ENCODE measurements at regions not wholly inside any gene's neighbourhood (a gene's known extent, or its start where the extent isn't known, plus 50 kb on each side); places are given as distances from the start of the nearest gene placed in this dataset.

DNA sequence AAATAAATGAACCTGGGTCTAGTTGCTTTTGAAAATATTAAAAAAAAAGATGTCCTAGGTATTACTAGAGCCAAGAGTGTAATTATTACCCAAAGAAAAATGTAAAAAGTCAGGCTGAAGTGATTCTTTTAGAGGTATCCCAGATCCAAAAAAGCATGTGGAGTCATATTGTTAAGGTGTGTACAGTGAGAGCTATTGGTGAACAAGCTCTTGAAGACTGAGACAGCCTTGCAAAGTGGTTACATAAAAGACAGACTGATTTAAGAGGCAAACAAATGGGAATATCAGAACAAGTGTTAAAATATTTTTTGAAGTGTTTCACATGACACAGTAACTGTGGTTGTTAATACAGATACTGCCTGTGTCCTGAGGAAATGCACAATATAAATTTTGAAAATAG is 624.5 kb downstream of the PLOD2 start (continued):
- TF ChIP-seq, protein P1, sequence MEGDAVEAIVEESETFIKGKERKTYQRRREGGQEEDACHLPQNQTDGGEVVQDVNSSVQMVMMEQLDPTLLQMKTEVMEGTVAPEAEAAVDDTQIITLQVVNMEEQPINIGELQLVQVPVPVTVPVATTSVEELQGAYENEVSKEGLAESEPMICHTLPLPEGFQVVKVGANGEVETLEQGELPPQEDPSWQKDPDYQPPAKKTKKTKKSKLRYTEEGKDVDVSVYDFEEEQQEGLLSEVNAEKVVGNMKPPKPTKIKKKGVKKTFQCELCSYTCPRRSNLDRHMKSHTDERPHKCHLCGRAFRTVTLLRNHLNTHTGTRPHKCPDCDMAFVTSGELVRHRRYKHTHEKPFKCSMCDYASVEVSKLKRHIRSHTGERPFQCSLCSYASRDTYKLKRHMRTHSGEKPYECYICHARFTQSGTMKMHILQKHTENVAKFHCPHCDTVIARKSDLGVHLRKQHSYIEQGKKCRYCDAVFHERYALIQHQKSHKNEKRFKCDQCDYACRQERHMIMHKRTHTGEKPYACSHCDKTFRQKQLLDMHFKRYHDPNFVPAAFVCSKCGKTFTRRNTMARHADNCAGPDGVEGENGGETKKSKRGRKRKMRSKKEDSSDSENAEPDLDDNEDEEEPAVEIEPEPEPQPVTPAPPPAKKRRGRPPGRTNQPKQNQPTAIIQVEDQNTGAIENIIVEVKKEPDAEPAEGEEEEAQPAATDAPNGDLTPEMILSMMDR (conservative IDR thresholded peaks at IDR 0.05; ENCODE audit: low read depth in 2 of 2), result no peak

DNA sequence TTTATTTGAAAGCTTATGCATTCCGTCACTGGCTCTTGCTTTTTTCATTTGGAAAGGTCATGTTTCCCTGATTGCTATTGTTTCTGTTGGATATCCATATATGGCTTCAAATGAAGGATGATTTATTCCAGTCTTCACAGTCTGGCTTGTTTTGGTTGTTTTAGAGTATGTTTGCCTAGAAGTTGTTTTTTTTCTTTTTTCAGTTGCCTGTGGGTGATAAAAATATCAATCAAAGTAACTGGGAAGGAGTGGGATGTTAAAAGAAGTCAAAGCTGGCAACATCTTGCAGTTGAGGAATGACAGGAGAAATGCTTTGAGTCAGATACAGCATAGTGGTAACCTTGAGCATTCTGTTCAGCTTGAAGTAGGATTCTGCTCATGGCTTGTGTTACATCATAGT is 610.5 kb downstream of the PLOD2 start:
- Histone ChIP-seq H3K4me2 (no peak overlapping the region), H3K27me3 (ENCODE audit: insufficient read depth) (no peaks in the 10 kb centered on the region), H2AFZ (no peak overlapping the region), H3K4me3 (no peak overlapping the region), H3K27ac (ENCODE audit: low read depth) (no peak overlapping the region), H3K4me1 (ENCODE audit: insufficient read depth) (no peaks in the 10 kb centered on the region), H3K36me3 (ENCODE audit: insufficient read depth) (no peaks in the 10 kb centered on the region), H4K20me1 (replicated peaks; ENCODE audit: insufficient read depth) (no peaks in the 10 kb centered on the region), H3F3A (replicated peaks; ENCODE audit: low read depth) (no peaks in the 10 kb centered on the region), H3K9me2 (ENCODE audit: insufficient read depth) (no peaks in the 10 kb centered on the region), H3K79me2 (replicated peaks; ENCODE audit: insufficient read depth) (no peaks in the 10 kb centered on the region)
- Mint-ChIP-seq H3K27ac (no peak overlapping the region), H3K4me3 (no peak overlapping the region), H3K36me3 (ENCODE audit: low read depth) (peaks cover 62% of the 10 kb centered on the region), H3K4me1 (peaks cover 25% of the 10 kb centered on the region), H3K9me3 (peaks cover 51% of the 10 kb centered on the region), H3K27me3 (ENCODE audit: insufficient read depth, low read depth, poor library complexity) (peaks cover 5% of the 10 kb centered on the region)
- TF ChIP-seq EZH2 (IDR thresholded peaks at IDR 0.05; ENCODE audit: low read depth, unreplicated experiment), result no peak
- no peak for TF ChIP-seq NANOG (IDR thresholded peaks at IDR 0.05; ENCODE audit: borderline replicate concordance)
- no peak for TF ChIP-seq CREB1 (CRISPR knock-in tag; IDR thresholded peaks at IDR 0.05; ENCODE audit: low read depth)
- TF ChIP-seq, protein P2, sequence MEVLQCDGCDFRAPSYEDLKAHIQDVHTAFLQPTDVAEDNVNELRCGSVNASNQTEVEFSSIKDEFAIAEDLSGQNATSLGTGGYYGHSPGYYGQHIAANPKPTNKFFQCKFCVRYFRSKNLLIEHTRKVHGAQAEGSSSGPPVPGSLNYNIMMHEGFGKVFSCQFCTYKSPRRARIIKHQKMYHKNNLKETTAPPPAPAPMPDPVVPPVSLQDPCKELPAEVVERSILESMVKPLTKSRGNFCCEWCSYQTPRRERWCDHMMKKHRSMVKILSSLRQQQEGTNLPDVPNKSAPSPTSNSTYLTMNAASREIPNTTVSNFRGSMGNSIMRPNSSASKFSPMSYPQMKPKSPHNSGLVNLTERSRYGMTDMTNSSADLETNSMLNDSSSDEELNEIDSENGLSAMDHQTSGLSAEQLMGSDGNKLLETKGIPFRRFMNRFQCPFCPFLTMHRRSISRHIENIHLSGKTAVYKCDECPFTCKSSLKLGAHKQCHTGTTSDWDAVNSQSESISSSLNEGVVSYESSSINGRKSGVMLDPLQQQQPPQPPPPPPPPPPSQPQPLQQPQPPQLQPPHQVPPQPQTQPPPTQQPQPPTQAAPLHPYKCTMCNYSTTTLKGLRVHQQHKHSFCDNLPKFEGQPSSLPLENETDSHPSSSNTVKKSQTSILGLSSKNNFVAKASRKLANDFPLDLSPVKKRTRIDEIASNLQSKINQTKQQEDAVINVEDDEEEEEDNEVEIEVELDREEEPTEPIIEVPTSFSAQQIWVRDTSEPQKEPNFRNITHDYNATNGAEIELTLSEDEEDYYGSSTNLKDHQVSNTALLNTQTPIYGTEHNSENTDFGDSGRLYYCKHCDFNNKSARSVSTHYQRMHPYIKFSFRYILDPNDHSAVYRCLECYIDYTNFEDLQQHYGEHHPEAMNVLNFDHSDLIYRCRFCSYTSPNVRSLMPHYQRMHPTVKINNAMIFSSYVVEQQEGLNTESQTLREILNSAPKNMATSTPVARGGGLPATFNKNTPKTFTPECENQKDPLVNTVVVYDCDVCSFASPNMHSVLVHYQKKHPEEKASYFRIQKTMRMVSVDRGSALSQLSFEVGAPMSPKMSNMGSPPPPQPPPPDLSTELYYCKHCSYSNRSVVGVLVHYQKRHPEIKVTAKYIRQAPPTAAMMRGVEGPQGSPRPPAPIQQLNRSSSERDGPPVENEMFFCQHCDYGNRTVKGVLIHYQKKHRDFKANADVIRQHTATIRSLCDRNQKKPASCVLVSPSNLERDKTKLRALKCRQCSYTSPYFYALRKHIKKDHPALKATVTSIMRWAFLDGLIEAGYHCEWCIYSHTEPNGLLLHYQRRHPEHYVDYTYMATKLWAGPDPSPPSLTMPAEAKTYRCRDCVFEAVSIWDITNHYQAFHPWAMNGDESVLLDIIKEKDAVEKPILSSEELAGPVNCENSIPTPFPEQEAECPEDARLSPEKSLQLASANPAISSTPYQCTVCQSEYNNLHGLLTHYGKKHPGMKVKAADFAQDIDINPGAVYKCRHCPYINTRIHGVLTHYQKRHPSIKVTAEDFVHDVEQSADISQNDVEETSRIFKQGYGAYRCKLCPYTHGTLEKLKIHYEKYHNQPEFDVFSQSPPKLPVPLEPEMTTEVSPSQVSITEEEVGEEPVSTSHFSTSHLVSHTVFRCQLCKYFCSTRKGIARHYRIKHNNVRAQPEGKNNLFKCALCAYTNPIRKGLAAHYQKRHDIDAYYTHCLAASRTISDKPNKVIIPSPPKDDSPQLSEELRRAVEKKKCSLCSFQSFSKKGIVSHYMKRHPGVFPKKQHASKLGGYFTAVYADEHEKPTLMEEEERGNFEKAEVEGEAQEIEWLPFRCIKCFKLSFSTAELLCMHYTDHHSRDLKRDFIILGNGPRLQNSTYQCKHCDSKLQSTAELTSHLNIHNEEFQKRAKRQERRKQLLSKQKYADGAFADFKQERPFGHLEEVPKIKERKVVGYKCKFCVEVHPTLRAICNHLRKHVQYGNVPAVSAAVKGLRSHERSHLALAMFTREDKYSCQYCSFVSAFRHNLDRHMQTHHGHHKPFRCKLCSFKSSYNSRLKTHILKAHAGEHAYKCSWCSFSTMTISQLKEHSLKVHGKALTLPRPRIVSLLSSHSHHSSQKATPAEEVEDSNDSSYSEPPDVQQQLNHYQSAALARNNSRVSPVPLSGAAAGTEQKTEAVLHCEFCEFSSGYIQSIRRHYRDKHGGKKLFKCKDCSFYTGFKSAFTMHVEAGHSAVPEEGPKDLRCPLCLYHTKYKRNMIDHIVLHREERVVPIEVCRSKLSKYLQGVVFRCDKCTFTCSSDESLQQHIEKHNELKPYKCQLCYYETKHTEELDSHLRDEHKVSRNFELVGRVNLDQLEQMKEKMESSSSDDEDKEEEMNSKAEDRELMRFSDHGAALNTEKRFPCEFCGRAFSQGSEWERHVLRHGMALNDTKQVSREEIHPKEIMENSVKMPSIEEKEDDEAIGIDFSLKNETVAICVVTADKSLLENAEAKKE (CRISPR knock-in tag; IDR thresholded peaks at IDR 0.05), result no peak
- TF ChIP-seq POLR2AphosphoS5 (IDR thresholded peaks at IDR 0.05; ENCODE audit: low read depth), result no peak
- TF ChIP-seq, protein P3, sequence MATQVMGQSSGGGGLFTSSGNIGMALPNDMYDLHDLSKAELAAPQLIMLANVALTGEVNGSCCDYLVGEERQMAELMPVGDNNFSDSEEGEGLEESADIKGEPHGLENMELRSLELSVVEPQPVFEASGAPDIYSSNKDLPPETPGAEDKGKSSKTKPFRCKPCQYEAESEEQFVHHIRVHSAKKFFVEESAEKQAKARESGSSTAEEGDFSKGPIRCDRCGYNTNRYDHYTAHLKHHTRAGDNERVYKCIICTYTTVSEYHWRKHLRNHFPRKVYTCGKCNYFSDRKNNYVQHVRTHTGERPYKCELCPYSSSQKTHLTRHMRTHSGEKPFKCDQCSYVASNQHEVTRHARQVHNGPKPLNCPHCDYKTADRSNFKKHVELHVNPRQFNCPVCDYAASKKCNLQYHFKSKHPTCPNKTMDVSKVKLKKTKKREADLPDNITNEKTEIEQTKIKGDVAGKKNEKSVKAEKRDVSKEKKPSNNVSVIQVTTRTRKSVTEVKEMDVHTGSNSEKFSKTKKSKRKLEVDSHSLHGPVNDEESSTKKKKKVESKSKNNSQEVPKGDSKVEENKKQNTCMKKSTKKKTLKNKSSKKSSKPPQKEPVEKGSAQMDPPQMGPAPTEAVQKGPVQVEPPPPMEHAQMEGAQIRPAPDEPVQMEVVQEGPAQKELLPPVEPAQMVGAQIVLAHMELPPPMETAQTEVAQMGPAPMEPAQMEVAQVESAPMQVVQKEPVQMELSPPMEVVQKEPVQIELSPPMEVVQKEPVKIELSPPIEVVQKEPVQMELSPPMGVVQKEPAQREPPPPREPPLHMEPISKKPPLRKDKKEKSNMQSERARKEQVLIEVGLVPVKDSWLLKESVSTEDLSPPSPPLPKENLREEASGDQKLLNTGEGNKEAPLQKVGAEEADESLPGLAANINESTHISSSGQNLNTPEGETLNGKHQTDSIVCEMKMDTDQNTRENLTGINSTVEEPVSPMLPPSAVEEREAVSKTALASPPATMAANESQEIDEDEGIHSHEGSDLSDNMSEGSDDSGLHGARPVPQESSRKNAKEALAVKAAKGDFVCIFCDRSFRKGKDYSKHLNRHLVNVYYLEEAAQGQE (IDR thresholded peaks at IDR 0.05; ENCODE audit: unreplicated experiment), result no peak
- TF ChIP-seq, protein P1 (conservative IDR thresholded peaks at IDR 0.05; ENCODE audit: low read depth in 2 of 2), result no peak
- ATAC-seq (no peak), DNase-seq (ENCODE audit: low spot score) (no peak)
